ENCODE measurements at regions not wholly inside any gene's neighbourhood (a gene's known extent, or its start where the extent isn't known, plus 50 kb on each side); places are given as distances from the start of the nearest gene placed in this dataset.
"Not testable (repeated sequence)": the region's sequence is repeated elsewhere in the genome, so short reads cannot be mapped to it uniquely, and the experiment has no call there.

DNA sequence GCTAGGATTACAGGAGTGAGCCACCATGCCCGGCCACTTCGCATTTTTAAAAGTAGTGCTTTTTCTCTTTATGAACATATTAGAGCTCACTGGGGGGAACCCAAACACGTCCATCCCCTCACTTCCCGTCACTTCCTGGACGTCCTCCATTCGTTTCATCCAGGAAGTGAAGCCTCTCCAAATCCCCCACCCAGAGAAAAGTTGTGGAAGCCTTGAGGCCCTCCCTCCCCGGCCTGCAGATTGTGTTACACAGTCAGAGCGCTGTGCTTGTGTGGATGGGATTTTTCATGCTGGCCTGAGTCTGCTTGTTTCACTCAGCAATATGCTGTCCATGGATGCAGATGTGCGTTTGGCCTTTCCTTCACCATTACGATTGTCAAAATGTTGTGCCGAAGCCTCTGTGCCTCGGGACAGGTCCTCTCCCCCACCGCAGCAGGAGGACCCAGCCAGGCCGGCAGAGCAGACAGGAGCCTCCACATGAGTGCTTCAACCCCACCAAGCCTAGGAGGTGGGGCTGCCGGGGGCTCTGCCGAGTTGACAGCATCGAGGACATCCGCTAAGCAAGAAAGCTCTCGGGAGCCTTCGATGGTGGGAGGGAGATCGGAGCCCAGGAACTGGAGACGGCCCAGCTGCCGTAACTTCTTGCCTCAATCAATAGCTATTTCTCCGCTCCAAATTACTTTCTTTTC lies 121.6 kb upstream of the PPP1R26 start:
- DNase-seq (ENCODE audit: low read depth in 2 of 2) = no peak

DNA sequence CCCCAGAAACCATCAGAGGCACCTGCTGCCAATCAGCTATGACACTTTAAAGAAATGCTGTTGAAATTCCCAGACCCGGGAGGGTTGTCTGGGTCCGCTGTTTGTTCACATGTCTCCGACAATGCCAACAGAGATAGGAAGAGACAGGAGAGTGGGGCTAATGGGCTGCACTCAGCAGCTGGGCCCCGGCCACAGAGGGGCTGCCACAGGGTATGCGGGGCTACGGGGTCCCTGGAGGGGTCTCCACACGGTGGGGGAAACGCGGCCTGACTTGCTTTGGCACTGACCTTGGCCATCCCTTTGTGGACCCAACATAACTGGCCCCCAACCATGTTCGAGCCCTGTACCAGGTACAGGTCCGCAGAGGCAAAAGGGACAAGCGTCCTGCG lies 121.0 kb upstream of the PPP1R26 start:
- no peak for DNase-seq (ENCODE audit: low read depth in 2 of 2)

DNA sequence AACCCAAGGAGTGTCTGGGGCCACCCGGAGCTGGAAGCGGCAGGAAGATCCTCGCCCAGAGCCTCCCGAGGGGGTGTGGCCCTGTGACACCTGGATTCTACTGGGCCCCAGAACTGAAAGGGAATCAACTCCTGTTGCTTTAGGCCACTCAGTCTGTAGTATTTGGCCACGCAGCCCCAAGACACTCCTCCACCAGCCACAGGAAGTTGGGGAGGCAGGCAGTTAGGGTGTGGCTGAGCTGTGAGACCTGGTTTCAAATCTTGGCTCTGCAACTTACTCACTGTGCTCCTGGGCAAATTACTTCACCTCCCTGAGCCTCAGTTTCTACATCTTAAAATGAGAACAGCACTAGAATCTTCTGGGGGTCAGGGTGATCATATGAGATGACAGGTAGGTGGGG lies 119.8 kb upstream of the PPP1R26 start:
- no peak for DNase-seq (ENCODE audit: low read depth in 2 of 2)

DNA sequence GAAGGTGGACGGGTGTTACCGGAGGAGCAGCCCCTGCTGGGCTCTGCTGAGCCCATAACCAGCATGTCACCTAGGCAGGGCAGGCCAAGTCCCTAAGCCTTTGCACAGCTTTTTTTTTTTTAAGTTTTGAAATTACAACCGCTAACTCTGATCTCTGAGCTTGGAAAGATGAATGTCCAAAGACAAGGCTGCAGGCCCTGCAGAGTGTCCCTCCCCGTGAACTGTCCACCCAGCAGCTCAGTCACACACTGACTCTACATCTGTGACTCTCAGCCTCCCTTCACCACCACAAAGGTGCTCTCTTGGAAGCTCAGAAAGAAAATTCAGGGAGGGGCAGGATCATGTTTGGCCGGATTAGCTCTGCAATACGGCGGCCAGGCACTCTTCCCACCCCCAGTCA lies 119.0 kb upstream of the PPP1R26 start:
- DNase-seq (ENCODE audit: low read depth in 2 of 2) = no peak

DNA sequence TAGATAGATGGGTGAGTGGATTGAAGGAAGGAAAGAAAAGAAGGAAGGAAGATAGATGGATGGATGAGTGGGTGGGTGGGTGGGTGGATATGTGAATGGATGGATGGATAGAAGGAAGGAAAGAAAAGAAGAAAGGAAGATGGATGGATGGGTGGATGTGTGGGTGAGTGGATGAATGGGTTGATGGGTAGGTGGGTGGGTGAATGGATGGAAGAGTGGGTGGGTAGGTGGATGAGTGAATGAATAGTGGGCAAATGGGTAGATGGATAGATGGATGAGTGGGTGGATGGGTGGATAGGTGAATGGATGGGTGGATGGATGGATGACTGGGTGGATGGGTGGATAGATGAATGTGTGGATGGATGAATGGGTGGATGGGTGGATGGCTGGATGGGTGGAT lies 117.9 kb upstream of the PPP1R26 start:
- not testable (repeated sequence) for DNase-seq (ENCODE audit: low read depth in 2 of 2)

DNA sequence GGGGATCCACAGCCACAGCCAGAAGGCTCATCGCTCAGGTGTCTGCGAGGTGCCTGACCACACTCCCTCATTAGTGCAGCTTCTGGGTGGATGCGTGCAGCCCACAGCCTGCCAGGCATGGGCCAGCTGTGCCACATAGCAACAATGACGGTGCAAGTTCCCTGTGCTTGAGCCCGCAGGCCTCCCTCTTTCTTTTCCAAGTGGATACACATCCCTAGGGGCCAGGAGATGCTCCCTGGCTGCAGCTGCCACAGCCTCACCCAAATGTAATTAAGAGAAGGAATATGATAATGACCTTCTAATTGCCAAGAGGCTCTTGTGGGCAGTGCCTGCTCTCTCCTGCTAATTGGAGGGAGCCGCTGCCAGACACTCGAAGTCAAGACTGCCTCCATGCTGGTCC lies 116.0 kb upstream of the PPP1R26 start:
- DNase-seq (ENCODE audit: low read depth in 2 of 2) = no peak

DNA sequence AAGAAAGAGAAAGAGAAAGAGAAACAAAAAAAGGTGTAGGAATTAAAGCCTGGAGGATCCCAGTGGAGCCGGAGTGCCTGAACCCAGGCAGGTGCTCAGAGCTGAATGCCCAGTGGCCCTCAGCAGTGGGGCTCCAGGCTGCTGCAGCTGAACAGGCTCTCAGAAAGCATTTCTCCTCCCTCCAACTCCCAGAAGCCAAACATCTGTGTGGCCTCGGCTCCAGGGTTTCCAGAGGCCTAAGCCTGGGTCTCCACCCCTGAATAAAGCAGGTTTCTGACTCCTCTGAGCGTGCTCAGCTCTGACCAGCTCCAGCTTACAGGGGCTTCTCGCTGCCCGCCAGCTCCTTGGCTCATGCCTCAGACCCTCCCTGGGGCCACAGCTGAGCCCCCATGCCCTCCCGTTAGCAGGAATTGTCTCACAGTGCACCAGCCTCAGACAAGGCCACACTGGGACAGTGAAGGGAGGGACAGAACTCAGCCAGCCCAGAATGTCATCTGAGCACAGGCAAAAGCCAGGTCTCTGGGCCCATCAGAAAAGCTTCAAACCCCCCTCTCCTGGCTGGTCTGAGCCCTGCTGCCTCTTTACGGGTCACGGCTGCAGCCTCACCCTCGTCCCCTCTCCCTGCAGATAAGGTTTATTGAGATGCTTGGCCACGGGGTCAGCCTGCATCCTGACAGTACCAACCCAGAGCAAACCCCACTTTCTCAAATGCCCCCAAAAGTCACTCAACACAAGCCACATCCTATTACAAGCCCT lies 114.4 kb upstream of the PPP1R26 start:
- no peak for DNase-seq (ENCODE audit: low read depth in 2 of 2)

DNA sequence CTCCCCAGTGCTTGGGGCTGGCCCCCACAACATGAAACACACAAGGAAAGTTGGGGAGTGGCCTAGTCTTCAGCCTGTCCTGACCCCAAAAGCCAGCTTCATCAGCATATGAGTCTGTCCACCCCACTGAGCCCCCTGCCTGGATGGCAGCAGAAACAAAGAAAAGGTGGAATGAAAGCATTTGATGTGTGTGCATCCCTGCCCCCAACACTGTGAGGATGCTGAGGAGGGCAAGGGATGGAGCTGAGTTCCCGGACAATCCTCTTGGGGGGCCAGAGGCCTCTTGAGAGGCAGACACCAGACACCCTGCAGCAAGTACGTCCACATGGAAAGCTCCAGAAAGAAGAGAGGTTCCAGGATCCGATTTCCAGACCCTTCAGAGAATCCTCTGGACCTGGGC lies 113.5 kb upstream of the PPP1R26 start:
- no peak for DNase-seq (ENCODE audit: low read depth in 2 of 2)

DNA sequence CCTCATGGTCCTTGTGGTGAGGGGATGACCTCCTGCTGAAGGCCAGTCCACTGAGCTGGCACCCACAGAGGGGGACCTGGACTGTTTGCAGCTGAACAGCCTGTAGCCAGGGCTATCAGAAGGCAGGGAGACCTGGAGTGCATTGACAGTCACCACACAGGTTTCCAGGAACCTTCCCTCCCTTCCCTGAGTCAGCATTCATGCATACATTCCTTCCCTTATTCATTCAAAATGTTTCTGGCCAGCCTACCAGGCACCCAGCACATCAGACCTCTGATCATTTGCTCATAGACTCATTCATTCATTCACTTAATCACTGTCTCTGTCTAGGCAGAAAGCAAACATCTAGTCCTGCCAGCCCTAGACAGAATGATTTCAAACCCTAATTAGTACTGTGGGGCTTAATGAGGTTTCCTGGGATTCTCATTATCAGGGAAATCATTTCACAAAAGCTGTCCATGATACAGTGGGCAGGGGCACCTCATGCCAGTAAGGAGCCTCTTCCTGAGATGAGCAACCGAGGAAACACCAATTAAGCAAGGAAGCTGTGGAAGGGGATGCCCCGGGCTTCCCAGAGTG lies 110.1 kb upstream of the PPP1R26 start:
- no peak for DNase-seq (ENCODE audit: low read depth in 2 of 2)

DNA sequence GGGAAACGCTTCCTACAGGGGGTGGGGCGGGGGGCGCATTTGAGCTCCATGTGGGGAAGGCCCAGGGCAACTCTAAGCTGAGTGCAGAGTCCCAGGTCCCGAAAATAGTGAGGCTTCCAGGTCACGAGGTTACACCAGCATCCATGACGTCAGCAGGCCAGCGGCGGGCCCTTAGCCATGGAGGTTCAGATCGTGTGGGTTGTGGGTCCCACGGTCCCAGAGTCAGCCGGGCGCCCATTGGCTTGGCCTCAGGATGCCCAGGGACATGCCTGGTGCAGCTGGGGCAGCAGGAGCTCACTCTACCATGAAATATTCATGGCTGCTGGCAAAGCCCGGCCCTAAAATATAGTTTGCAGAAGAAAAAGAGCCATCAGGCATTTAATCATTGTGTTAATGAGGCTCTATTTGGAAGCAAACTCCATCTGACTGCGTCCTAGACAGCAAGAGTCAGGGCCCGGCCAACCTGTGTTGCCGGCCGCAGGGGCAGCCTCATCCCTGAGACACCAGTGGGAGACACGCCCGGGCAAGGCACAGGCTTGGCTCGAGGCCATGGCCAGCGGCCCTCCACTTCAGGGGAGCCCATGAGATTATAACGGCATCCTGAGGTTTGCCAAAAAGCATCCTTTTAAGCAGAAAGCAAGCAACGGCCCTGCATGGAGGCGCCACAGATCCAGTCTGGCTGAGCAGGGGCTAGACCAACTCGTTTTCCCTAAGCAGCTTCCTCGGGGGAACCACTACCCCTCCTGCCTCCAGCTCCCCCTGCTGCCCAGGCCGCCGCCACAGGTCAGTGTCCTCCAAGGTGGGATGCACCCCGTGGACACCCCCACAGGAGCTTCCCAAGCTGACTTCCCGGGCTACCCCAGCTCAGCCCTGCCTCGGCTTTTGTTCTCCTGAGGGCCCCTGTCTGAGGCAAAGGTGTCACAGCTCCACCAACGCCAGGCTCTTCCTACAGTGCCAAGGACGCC lies 108.9 kb upstream of the PPP1R26 start:
- no peak for DNase-seq (ENCODE audit: low read depth in 2 of 2)

DNA sequence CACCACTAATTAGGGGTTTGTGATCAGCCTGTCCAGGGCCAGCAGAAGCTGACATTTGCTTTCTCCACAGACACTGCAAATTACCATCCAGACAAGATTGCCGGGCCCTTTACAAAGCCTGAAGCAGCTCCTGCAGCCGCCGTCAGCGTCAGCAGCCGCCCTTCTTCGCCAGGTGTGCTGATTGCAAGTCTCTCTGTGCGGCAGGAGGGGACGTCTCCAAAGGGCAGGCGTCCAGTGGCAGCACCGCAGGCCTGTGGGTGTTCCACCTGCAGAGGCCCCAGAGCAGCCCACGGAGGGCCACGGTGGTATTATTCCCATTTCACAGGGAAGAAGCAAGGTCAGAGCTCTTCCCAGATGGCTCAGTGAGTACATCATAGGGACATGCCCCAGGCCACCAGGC lies 108.0 kb upstream of the PPP1R26 start:
- no peak for DNase-seq (ENCODE audit: low read depth in 2 of 2)

DNA sequence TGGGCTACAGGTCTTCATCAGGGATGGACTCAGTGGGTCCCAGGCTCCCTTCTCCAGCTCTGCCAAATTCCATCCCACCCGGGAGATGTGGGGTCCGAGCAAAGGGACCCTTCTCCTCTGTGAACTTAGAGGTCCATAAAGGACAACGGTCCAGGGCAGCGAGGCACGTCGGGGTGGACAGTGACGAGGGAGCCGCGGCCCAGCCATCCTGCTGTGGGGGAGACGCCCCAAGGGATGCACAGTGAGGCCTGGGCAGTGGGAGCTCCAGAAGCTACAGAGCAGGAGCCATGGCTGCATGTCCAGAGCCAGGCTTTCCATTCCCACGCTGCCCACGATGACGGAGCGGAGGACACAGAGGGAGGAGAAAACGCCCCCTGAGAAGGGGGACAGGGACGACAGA lies 107.5 kb upstream of the PPP1R26 start:
- no peak for DNase-seq (ENCODE audit: low read depth in 2 of 2)

DNA sequence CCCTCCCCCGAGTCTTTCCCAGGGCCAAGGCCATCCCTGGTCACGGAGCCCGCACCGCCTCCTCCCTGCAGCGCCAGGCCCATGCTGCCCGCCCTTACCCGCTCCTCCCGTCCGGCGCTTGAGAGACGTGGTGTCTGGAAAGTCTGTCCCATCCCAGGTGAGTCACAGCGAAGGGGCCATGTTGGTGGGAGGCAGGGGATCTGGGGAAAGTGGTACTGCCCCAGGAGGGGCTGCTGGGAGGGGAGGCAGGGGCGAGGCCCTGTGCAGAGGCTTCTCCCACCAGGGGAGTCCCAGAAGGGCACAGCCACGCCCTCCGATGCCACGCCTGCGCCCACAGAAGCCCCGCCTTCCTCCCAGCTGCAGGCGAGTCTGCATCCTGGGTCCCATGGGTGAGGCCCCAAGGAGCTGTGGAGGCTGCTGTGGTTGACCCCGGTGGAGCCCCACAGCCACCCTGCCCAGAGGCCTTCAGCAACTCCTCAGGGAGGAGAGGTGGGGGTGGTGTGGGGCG lies 107.0 kb upstream of the PPP1R26 start:
- DNase-seq (ENCODE audit: low read depth in 2 of 2) = no peak

DNA sequence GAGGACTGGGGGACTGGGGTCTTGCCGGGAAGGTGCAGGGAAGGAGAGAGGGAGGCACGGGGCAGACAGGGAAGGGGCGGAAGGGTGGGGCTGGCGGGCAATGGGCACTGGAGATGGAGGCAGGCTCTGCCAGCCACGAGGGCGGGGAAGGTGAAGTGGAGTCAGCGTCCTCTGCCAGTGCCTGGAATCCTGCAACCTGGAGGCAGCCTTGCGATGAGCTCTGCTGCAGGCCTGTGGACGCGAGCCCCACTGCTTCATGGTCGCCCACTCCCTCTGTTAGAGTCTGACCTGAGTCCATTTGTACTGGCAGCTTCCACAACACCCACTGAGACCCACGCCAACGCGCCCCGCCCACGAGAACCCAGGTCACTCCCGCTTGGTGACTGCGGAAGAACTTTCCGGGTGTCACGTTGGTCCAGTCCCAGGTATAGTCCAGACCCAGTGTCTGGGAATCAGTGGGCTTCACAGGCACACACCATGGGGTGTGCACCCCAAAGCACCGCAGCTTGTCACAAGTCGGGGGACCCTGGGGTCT lies 106.4 kb upstream of the PPP1R26 start:
- no peak for DNase-seq (ENCODE audit: low read depth in 2 of 2)

DNA sequence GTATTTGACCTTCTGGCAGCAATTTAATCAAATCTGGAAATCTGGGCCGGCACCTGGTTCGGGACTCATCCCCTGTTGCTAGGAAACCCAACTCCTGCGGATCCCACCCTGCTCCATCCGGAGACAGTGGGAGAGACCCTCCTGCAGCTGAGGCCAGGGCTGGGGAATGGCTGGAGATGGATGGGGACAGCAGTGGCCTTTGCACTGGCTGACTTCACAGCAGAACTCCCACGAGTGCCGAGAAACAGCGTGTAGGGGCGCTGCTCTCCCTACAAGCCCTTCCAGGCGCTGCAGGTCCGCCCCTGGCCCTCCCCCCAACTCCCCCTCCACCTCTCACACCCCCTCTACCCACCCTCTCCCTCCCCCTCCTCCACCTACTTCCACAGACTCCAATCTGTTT lies 105.8 kb upstream of the PPP1R26 start:
- DNase-seq (ENCODE audit: low read depth in 2 of 2) = no peak

DNA sequence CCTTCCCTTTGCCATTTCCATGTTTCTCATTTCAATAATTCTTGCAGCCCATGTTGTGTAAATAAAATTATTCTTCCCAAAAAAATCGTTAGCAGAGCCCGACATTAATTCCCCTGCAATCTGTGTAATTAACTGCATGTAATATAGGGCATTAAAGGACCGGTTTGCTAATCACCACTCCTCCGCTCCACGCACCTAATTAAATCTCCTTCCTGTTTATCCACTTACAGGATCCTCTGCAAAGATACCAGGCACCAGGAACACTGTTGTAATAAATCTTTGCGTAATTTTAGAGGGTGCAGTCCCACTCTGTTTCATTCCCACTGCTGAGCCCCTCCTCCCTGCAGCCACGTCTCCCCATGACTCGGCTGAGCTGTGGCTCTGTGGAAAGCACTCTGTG lies 105.0 kb upstream of the PPP1R26 start:
- DNase-seq (ENCODE audit: low read depth in 2 of 2) = no peak

DNA sequence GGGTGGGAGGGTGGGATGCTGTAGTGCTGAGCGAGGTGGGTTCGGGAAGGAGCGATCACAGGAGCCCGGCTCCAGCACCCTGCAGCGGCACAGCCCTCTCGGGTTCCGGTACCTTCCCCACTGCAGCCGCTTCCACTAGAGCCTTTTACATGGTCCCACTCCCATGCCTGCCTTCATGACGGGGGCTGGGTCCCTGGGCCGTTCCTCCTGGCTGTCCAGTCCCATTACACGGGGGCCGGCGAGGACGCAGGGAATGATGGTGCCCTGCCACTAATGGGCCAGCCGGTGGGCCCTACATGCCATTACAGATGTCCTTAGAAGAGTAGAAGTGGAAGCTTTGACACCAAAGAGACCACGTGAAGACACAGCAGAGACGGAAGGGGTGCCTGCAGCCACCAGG lies 104.6 kb upstream of the PPP1R26 start:
- DNase-seq (ENCODE audit: low read depth in 2 of 2) = no peak

DNA sequence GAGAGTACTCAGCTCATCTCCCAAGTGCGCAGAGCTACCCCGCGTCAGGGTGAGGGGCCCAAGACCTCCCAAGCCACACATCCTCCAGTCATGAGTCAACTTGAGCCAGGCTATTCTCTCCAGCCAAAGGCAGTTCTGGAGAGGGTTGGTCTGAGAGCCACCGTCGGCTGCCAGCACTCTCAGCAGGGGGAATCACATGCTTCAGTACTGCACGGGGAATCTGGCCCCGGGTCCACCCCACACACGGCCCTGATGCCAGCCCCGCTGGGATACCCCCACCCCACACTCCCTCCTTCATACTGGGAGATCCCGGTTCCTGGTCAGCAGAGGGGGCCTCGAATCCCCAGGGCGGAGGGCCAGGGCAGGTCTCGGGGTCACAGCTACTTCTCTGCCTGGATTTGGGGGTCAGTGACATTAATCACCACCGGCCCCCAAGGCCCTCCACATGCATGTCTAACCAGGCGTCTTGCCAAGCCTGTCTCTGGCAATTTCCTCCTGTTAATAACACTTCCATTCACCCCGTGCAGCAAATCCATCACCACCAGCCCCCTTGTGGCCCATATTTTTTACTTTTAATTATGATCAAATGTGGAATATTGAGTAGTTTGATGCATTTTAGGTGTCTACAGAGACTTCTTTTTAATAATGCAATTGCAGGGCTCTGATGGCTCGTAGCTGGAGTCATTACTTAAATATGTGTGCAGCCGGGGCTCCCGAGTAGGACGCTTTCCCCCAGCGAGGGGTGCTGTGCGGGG lies 102.9 kb upstream of the PPP1R26 start:
- DNase-seq (ENCODE audit: low read depth in 2 of 2) = no peak

DNA sequence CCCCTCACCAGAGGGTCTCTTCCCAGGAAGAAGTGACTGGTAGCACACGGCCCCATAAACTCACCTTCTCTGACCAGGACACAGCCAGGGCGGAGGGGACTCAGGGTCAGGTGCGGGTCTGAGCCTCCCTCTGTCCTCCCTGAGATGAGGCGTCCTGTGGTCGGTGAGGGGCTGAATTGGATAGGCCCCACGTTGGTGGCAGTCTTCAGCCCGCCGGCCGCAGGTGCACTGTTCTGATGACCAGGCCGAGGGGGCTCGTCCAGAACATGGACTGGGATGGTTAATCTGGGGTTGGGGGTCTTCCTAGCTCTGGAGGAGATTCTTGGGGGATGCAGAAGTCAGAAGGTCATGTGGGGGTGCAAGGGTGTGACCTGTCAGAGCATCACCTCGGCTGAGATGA lies 102.2 kb upstream of the PPP1R26 start:
- DNase-seq (ENCODE audit: low read depth in 2 of 2) = no peak

DNA sequence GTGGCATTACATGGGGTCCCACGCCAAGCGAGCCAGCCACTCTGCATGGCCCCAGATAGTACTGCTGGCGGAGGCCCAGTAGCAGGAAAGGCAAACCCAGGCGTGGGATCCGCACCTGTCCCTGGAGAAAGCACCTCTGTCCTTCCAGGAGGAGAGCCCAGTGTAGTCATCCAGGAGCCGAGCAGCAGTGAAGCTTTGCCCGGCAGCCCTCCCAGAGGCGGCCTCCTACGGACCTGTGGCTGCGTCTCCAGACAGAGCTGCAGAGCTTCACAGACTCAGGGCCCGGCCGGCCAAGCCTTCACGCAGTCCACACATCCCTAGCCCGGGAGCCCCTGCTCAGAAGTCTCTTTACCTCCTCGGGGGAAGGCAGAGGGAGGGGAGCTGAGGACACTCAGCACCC lies 100.8 kb upstream of the PPP1R26 start:
- no peak for DNase-seq (ENCODE audit: low read depth in 2 of 2)

Data from activated CD4-positive, alpha-beta T cell treated with anti-CD3 and anti-CD28 coated beads for 24 hours (primary cell).